BJ (cell line): ENCODE measurements at regions not wholly inside any gene's neighbourhood (a gene's known extent, or its start where the extent isn't known, plus 50 kb on each side); places are given as distances from the start of the nearest gene placed in this dataset.

ENCODE experiments used
- CTCF ChIA-PET: fragments of 350-600 bp; formaldehyde crosslinking; extraction: SDS; loops from one replicate; lab custom pipeline; 2021; ENCODE audit warnings: antibody characterized with exemption, inconsistent platforms; lab: Yijun Ruan, JAX
- POLR2A ChIA-PET: fragments of 300-600 bp; sonication (Branson Sonifier 250); formaldehyde crosslinking; extraction: SDS; loops from one replicate; lab custom pipeline; 2021; ENCODE audit warnings: antibody characterized with exemption; lab: Charles Lee
- DNase-seq: peaks from one replicate; pipeline ENCODE4 v3.0.0-alpha.2; 2011; ENCODE audit warnings: low read depth
- H3K27me3 ChIP-seq: 2 replicates; pipeline ENCODE4 v1.6.0; 2011; ENCODE audit warnings: low read length; ENCODE audit not compliant: control insufficient read depth, insufficient read depth
- H3K36me3 ChIP-seq: 2 replicates; pipeline ENCODE4 v1.5.1; 2011; ENCODE audit warnings: low read length; ENCODE audit not compliant: control insufficient read depth, insufficient read depth
- H3K4me3 ChIP-seq: 2 replicates; pipeline ENCODE4 v1.5.1; 2011; ENCODE audit warnings: low read depth, mild to moderate bottlenecking, control low read depth, low read length
- CTCF ChIP-seq: IDR thresholded peaks from 2 replicates; pipeline ENCODE4 v1.5.1; 2011; ENCODE audit warnings: low read depth, mild to moderate bottlenecking, control low read depth, inconsistent platforms, low read length, moderate library complexity; ENCODE audit not compliant: insufficient read depth

GRCh38 chr7:41247143-41247865, 455.6 kb downstream of the INHBA start:
- ChIA-PET POLR2A (no interaction called here), CTCF (no interaction called here)

GRCh38 chr7:41245916-41246315, 457.0 kb downstream of the INHBA start:
- TF ChIP-seq CTCF = no peak
- no peak overlapping the region for H3K4me3 ChIP-seq
- no peaks in the 10 kb centered on the region for H3K27me3 ChIP-seq
- no peaks in the 10 kb centered on the region for H3K36me3 ChIP-seq
- CTCF ChIA-PET = interaction anchor here (1.2 kb wide), 1 partner anchor 460 kb away, joined by 3 read pairs; no protein-coding TSS in a partner anchor
- POLR2A ChIA-PET = no interaction called here
- no peak for DNase-seq

More at GRCh38 chr7:41247143-41247865, 455.6 kb downstream of the INHBA start:
- TF ChIP-seq CTCF = no peak
- no peak for DNase-seq
- Histone ChIP-seq H3K36me3 (no peaks in the 10 kb centered on the region), H3K4me3 (no peak overlapping the region), H3K27me3 (no peaks in the 10 kb centered on the region)

- ChIA-PET CTCF (no interaction called here), POLR2A (no interaction called here)
- no peak for TF ChIP-seq CTCF
- no peak for DNase-seq
- H3K36me3 ChIP-seq = no peaks in the 10 kb centered on the region
- H3K4me3 ChIP-seq = no peak overlapping the region
- H3K27me3 ChIP-seq = no peaks in the 10 kb centered on the region
Measured at GRCh38 chr7:41244246-41244645, 458.6 kb downstream of the INHBA start.

GRCh38 chr7:41241641-41242040, 461.2 kb downstream of the INHBA start:
- Histone ChIP-seq H3K27me3 (no peaks in the 10 kb centered on the region), H3K36me3 (no peaks in the 10 kb centered on the region), H3K4me3 (no peak overlapping the region)
- TF ChIP-seq CTCF = no peak
- DNase-seq = no peak
- CTCF ChIA-PET = interaction anchor here (1.0 kb wide), 1 partner anchor 10 kb away, joined by 4 read pairs; no protein-coding TSS in a partner anchor
- POLR2A ChIA-PET = no interaction called here

GRCh38 chr7:41239596-41239995, 463.3 kb downstream of the INHBA start:
- ChIA-PET CTCF (interaction anchor here (1.0 kb wide), 1 partner anchor 19 kb away, joined by 3 read pairs; no protein-coding TSS in a partner anchor), POLR2A (no interaction called here)
- no peak overlapping the region for H3K4me3 ChIP-seq
- H3K36me3 ChIP-seq = no peaks in the 10 kb centered on the region
- no peaks in the 10 kb centered on the region for H3K27me3 ChIP-seq
- no peak for DNase-seq
- TF ChIP-seq CTCF = no peak
